ENCODE measurements at regions not wholly inside any gene's neighbourhood (a gene's known extent, or its start where the extent isn't known, plus 50 kb on each side); places are given as distances from the start of the nearest gene placed in this dataset.

- H3K9ac ChIP-seq (ENCODE audit: low read depth in 1 of 2, low read length in 2 of 2), result no peak overlapping the region
- no peak overlapping the region for H3K27ac ChIP-seq (ENCODE audit: low read depth in 2 of 2, low read length in 2 of 2)
- H3K36me3 ChIP-seq (ENCODE audit: control insufficient read depth in 2 of 2, insufficient read depth in 2 of 2, low read length in 2 of 2), result no peaks in the 10 kb centered on the region
- no peaks in the 10 kb centered on the region for H3K4me1 ChIP-seq (ENCODE audit: control insufficient read depth in 2 of 2, insufficient read depth in 2 of 2, low read length in 2 of 2)
- H3K4me3 ChIP-seq (ENCODE audit: low read length in 2 of 2), result no peak overlapping the region
- no peaks in the 10 kb centered on the region for H3K27me3 ChIP-seq (ENCODE audit: control insufficient read depth in 2 of 2, insufficient read depth in 2 of 2, low read length in 2 of 2)
- H3K9me3 ChIP-seq (ENCODE audit: control insufficient read depth in 2 of 2, low read length in 2 of 2), result no peaks in the 10 kb centered on the region
These were observed 216.3 kb downstream of the FAT3 start for GRCh38 chr11:92440701-92441442.

GRCh38 chr11:92441443-92441726 is 216.8 kb downstream of the FAT3 start:
- no peak overlapping the region for H3K4me3 ChIP-seq (ENCODE audit: low read length in 2 of 2)
- no peaks in the 10 kb centered on the region for H3K9me3 ChIP-seq (ENCODE audit: control insufficient read depth in 2 of 2, low read length in 2 of 2)
- H3K9ac ChIP-seq (ENCODE audit: low read depth in 1 of 2, low read length in 2 of 2), result no peak overlapping the region
- H3K4me1 ChIP-seq (ENCODE audit: control insufficient read depth in 2 of 2, insufficient read depth in 2 of 2, low read length in 2 of 2), result no peaks in the 10 kb centered on the region
- H3K36me3 ChIP-seq (ENCODE audit: control insufficient read depth in 2 of 2, insufficient read depth in 2 of 2, low read length in 2 of 2), result no peaks in the 10 kb centered on the region
- no peaks in the 10 kb centered on the region for H3K27me3 ChIP-seq (ENCODE audit: control insufficient read depth in 2 of 2, insufficient read depth in 2 of 2, low read length in 2 of 2)
- H3K27ac ChIP-seq (ENCODE audit: low read depth in 2 of 2, low read length in 2 of 2), result no peak overlapping the region

DNA sequence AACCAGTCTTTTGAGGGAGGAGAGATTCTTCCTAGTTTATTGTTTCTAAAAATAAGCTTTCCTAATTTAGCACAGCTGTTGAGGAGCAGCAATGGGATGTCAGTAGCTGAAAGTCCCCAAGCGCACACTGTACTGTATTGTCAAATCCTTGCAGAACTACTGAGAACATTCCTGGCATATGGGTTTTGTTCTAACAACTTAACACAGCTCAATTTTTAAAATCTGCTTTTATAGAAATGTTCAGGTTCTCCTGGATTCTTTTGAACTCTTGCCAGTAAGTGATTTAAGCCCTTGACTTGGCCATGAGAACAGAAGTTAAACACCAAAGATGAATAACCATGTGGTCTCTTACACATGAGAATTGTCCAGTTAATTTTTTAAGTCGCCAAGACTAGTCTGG is 218.6 kb downstream of the FAT3 start:
- Histone ChIP-seq H3K4me1 (ENCODE audit: control insufficient read depth in 2 of 2, insufficient read depth in 2 of 2, low read length in 2 of 2) (no peaks in the 10 kb centered on the region), H3K9me3 (ENCODE audit: control insufficient read depth in 2 of 2, low read length in 2 of 2) (no peaks in the 10 kb centered on the region), H3K27me3 (ENCODE audit: control insufficient read depth in 2 of 2, insufficient read depth in 2 of 2, low read length in 2 of 2) (no peaks in the 10 kb centered on the region), H3K4me3 (ENCODE audit: low read length in 2 of 2) (no peak overlapping the region), H3K9ac (ENCODE audit: low read depth in 1 of 2, low read length in 2 of 2) (no peak overlapping the region), H3K36me3 (ENCODE audit: control insufficient read depth in 2 of 2, insufficient read depth in 2 of 2, low read length in 2 of 2) (no peaks in the 10 kb centered on the region), H3K27ac (ENCODE audit: low read depth in 2 of 2, low read length in 2 of 2) (no peak overlapping the region)

- no peak overlapping the region for H3K27ac ChIP-seq (ENCODE audit: low read depth in 2 of 2, low read length in 2 of 2)
- H3K4me1 ChIP-seq (ENCODE audit: control insufficient read depth in 2 of 2, insufficient read depth in 2 of 2, low read length in 2 of 2), result no peaks in the 10 kb centered on the region
- H3K9ac ChIP-seq (ENCODE audit: low read depth in 1 of 2, low read length in 2 of 2), result no peak overlapping the region
- no peaks in the 10 kb centered on the region for H3K27me3 ChIP-seq (ENCODE audit: control insufficient read depth in 2 of 2, insufficient read depth in 2 of 2, low read length in 2 of 2)
- H3K36me3 ChIP-seq (ENCODE audit: control insufficient read depth in 2 of 2, insufficient read depth in 2 of 2, low read length in 2 of 2), result no peaks in the 10 kb centered on the region
- H3K4me3 ChIP-seq (ENCODE audit: low read length in 2 of 2), result no peak overlapping the region
- H3K9me3 ChIP-seq (ENCODE audit: control insufficient read depth in 2 of 2, low read length in 2 of 2), result no peaks in the 10 kb centered on the region
These were observed 223.0 kb downstream of the FAT3 start for GRCh38 chr11:92447586-92447985.

- H3K27me3 ChIP-seq (ENCODE audit: control insufficient read depth in 2 of 2, insufficient read depth in 2 of 2, low read length in 2 of 2), result no peaks in the 10 kb centered on the region
- no peak overlapping the region for H3K9ac ChIP-seq (ENCODE audit: low read depth in 1 of 2, low read length in 2 of 2)
- no peaks in the 10 kb centered on the region for H3K9me3 ChIP-seq (ENCODE audit: control insufficient read depth in 2 of 2, low read length in 2 of 2)
- H3K36me3 ChIP-seq (ENCODE audit: control insufficient read depth in 2 of 2, insufficient read depth in 2 of 2, low read length in 2 of 2), result no peaks in the 10 kb centered on the region
- no peak overlapping the region for H3K27ac ChIP-seq (ENCODE audit: low read depth in 2 of 2, low read length in 2 of 2)
- H3K4me3 ChIP-seq (ENCODE audit: low read length in 2 of 2), result no peak overlapping the region
- no peaks in the 10 kb centered on the region for H3K4me1 ChIP-seq (ENCODE audit: control insufficient read depth in 2 of 2, insufficient read depth in 2 of 2, low read length in 2 of 2)
These were observed 224.6 kb downstream of the FAT3 start for GRCh38 chr11:92449222-92449621.

- no peak overlapping the region for H3K27ac ChIP-seq (ENCODE audit: low read depth in 2 of 2, low read length in 2 of 2)
- no peaks in the 10 kb centered on the region for H3K36me3 ChIP-seq (ENCODE audit: control insufficient read depth in 2 of 2, insufficient read depth in 2 of 2, low read length in 2 of 2)
- H3K4me3 ChIP-seq (ENCODE audit: low read length in 2 of 2), result no peak overlapping the region
- no peaks in the 10 kb centered on the region for H3K27me3 ChIP-seq (ENCODE audit: control insufficient read depth in 2 of 2, insufficient read depth in 2 of 2, low read length in 2 of 2)
- H3K4me1 ChIP-seq (ENCODE audit: control insufficient read depth in 2 of 2, insufficient read depth in 2 of 2, low read length in 2 of 2), result no peaks in the 10 kb centered on the region
- no peak overlapping the region for H3K9ac ChIP-seq (ENCODE audit: low read depth in 1 of 2, low read length in 2 of 2)
- H3K9me3 ChIP-seq (ENCODE audit: control insufficient read depth in 2 of 2, low read length in 2 of 2), result no peaks in the 10 kb centered on the region
These were observed 225.2 kb downstream of the FAT3 start for GRCh38 chr11:92449780-92450179.

DNA sequence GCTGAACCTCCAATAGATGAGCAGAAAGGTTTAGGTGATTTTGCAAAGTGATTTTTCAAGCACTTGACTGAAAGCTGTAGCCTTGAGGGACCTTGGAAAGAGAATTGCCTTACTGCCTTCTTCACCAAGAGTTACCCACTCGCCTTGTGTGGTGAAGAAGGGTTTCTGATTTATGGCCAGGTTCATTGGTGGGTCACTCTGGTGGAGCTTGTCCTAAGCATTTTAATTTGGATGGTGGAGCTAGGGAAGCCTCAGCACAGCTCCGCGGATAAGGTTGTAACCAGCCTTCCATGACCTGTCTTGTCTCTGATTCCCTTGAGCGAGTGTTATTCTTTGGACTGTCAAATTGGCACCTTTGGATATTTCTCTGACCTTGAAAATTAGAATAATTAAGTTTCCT is 226.4 kb downstream of the FAT3 start:
- no peak overlapping the region for H3K9ac ChIP-seq (ENCODE audit: low read depth in 1 of 2, low read length in 2 of 2)
- H3K27me3 ChIP-seq (ENCODE audit: control insufficient read depth in 2 of 2, insufficient read depth in 2 of 2, low read length in 2 of 2), result no peaks in the 10 kb centered on the region
- H3K9me3 ChIP-seq (ENCODE audit: control insufficient read depth in 2 of 2, low read length in 2 of 2), result no peaks in the 10 kb centered on the region

DNA sequence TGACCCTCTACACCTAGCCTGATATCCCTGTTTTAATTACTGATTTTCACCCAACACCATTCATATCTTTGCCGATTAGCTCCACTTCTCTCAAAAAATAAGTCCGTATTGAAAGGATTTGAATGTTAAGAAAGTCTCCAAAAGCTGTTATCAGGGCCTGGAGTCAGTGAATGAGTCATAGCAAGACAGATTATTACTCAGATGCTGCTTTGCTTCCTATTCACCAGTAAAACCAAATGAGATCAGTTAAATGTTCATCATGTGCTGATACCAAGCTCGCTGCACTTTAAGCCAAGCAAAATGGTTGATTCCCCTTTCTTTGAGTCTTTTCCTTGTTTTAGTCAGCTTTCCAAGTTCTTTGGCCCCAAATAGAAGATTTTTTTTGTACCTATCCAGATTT is 228.4 kb downstream of the FAT3 start:
- no peaks in the 10 kb centered on the region for H3K4me1 ChIP-seq (ENCODE audit: control insufficient read depth in 2 of 2, insufficient read depth in 2 of 2, low read length in 2 of 2)
- no peaks in the 10 kb centered on the region for H3K36me3 ChIP-seq (ENCODE audit: control insufficient read depth in 2 of 2, insufficient read depth in 2 of 2, low read length in 2 of 2)
- no peaks in the 10 kb centered on the region for H3K9me3 ChIP-seq (ENCODE audit: control insufficient read depth in 2 of 2, low read length in 2 of 2)
- no peak overlapping the region for H3K27ac ChIP-seq (ENCODE audit: low read depth in 2 of 2, low read length in 2 of 2)
- no peak overlapping the region for H3K4me3 ChIP-seq (ENCODE audit: low read length in 2 of 2)
- H3K27me3 ChIP-seq (ENCODE audit: control insufficient read depth in 2 of 2, insufficient read depth in 2 of 2, low read length in 2 of 2), result no peaks in the 10 kb centered on the region
- H3K9ac ChIP-seq (ENCODE audit: low read depth in 1 of 2, low read length in 2 of 2), result no peak overlapping the region

More for the DNA sequence above, 226.4 kb downstream of the FAT3 start:
- Histone ChIP-seq H3K36me3 (ENCODE audit: control insufficient read depth in 2 of 2, insufficient read depth in 2 of 2, low read length in 2 of 2) (no peaks in the 10 kb centered on the region), H3K4me3 (ENCODE audit: low read length in 2 of 2) (no peak overlapping the region), H3K4me1 (ENCODE audit: control insufficient read depth in 2 of 2, insufficient read depth in 2 of 2, low read length in 2 of 2) (no peaks in the 10 kb centered on the region), H3K27ac (ENCODE audit: low read depth in 2 of 2, low read length in 2 of 2) (no peak overlapping the region)

GRCh38 chr11:92455210-92455790 is 230.7 kb downstream of the FAT3 start:
- Histone ChIP-seq H3K4me3 (ENCODE audit: low read length in 2 of 2) (no peak overlapping the region), H3K27ac (ENCODE audit: low read depth in 2 of 2, low read length in 2 of 2) (no peak overlapping the region), H3K27me3 (ENCODE audit: control insufficient read depth in 2 of 2, insufficient read depth in 2 of 2, low read length in 2 of 2) (no peaks in the 10 kb centered on the region), H3K9me3 (ENCODE audit: control insufficient read depth in 2 of 2, low read length in 2 of 2) (no peaks in the 10 kb centered on the region), H3K9ac (ENCODE audit: low read depth in 1 of 2, low read length in 2 of 2) (no peak overlapping the region), H3K36me3 (ENCODE audit: control insufficient read depth in 2 of 2, insufficient read depth in 2 of 2, low read length in 2 of 2) (no peaks in the 10 kb centered on the region), H3K4me1 (ENCODE audit: control insufficient read depth in 2 of 2, insufficient read depth in 2 of 2, low read length in 2 of 2) (no peaks in the 10 kb centered on the region)

DNA sequence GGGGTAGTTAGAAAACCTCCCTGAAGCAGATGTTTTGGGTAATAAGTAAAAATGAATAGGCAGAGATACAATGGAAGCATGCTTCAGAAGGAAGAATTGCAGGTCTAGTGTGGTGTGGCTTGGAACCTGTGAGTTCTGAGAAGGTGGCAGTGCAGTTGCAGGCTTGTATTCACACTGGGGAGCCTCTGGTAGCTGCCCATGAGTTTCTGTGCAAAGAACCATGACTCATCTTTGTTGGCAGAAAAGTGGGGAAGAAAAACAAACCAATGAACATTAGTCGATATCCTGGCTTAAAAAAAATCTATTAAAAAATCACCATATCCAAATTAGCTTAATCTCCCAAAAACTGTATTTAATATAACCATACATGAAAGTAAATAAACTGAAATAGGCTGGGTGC is 232.6 kb downstream of the FAT3 start:
- Histone ChIP-seq H3K4me1 (ENCODE audit: control insufficient read depth in 2 of 2, insufficient read depth in 2 of 2, low read length in 2 of 2) (no peaks in the 10 kb centered on the region), H3K36me3 (ENCODE audit: control insufficient read depth in 2 of 2, insufficient read depth in 2 of 2, low read length in 2 of 2) (no peaks in the 10 kb centered on the region), H3K27ac (ENCODE audit: low read depth in 2 of 2, low read length in 2 of 2) (no peak overlapping the region), H3K9ac (ENCODE audit: low read depth in 1 of 2, low read length in 2 of 2) (no peak overlapping the region), H3K27me3 (ENCODE audit: control insufficient read depth in 2 of 2, insufficient read depth in 2 of 2, low read length in 2 of 2) (no peaks in the 10 kb centered on the region), H3K9me3 (ENCODE audit: control insufficient read depth in 2 of 2, low read length in 2 of 2) (no peaks in the 10 kb centered on the region), H3K4me3 (ENCODE audit: low read length in 2 of 2) (no peak overlapping the region)
